ENCODE measurements at regions not wholly inside any gene's neighbourhood (a gene's known extent, or its start where the extent isn't known, plus 50 kb on each side); places are given as distances from the start of the nearest gene placed in this dataset.
"Not testable (repeated sequence)": the region's sequence is repeated elsewhere in the genome, so short reads cannot be mapped to it uniquely, and the experiment has no call there.

- no peak for DNase-seq
Observed at GRCh38 chr2:8545695-8546611, 135.9 kb upstream of the ID2 start.

DNA sequence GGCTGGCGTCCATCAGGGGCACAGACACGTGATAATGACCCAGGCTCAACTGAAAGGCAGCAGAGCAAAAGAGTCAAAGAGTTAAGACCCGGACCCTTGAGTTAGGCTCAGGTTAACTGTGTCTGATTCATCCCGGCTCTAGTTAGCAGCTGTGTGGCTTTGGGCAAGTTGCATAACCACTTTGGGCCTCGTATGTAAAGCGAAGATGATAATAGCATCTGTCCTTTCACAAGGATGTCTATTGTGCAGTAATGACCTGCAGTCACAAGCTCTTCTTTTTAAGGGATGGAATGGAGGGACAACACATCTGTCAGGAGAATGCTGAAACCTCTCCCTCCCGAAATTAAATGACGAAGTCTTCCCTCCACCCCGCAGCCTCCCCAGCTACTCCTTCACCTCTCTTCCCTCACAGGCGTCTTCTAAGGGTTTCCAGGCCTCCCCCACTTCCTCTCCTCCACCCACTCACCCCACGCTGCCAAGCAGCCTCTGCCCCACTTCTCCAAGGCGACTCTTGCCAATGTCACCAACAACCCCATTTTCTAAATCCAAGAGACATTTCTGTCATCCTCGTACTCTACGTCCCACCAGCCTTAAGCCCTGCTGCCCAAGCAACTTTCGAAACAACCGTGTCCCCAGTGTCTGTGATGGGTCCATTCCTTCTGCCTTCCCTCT lies 135.1 kb upstream of the ID2 start:
- no peak for DNase-seq

GRCh38 chr2:8547284-8548064 lies 134.4 kb upstream of the ID2 start:
- DNase-seq = no peak

DNA sequence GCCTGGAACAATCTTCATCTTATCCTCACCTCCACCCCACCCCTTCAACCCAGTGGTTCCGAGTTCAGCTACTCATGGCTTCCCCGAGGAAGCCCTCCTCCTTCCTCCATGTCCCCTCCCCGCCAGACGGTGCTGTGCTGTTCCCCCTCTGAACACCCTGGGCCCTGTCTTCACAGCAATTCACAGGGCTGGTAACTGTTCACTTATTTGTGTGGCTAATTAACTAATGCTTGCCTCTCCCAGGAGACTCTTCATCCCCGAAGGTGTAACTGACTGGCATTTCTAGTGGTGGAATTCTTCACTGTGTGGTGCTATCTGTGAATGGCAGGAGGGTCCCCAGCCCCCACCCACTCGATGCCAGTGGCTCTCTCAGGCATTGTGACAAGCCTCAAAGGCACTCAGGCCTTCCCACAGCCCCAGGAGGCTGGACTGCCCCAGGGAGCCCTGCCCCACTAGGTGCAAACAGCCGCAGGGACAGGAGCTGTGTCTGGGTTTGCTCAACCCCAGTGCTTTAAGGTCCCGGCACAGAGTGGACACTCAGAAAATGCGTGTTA lies 133.7 kb upstream of the ID2 start:
- DNase-seq = no peak

- DNase-seq = no peak
Observed at GRCh38 chr2:8548619-8549150, 133.2 kb upstream of the ID2 start.

- DNase-seq = no peak
Observed at GRCh38 chr2:8549273-8549922, 132.5 kb upstream of the ID2 start.

DNA sequence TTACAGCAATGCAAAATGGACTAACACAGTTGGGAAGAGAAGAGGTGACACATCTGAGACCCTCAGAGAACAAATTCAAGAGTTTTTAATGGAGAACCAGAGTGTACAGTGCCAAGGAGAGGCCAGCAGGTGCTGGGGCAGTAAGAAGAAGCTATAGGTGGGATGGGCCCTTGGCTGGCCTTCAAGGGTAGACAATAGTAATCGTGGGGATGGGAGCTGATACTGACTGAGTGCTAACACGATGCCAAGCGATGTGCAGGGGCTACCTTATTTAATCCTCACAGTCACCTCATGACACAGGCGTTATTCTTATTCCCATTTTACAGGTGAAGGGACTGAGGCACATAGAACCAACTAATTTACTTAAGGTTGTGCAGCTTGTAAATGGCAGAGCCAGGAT lies 131.9 kb upstream of the ID2 start:
- DNase-seq = no peak

DNA sequence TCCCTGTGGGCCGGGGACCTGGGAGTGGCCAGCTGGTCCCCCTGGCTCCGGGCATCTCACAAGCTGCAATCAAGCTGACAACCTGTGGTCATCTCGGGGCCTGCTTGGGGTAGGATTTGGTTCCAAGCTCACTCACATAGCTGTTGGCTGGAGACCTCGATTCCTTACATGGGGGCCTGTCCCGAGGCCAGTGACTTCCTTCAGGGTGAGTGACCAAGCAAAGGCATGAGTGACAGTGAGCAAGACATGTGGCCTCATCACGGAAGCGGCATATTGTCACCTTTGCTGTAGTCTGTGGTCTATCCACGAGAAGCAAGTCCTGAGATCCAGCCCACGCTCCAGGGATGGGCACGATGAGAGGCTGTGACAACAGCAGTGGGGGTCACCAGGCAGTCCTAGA lies 131.4 kb upstream of the ID2 start:
- DNase-seq = no peak

DNA sequence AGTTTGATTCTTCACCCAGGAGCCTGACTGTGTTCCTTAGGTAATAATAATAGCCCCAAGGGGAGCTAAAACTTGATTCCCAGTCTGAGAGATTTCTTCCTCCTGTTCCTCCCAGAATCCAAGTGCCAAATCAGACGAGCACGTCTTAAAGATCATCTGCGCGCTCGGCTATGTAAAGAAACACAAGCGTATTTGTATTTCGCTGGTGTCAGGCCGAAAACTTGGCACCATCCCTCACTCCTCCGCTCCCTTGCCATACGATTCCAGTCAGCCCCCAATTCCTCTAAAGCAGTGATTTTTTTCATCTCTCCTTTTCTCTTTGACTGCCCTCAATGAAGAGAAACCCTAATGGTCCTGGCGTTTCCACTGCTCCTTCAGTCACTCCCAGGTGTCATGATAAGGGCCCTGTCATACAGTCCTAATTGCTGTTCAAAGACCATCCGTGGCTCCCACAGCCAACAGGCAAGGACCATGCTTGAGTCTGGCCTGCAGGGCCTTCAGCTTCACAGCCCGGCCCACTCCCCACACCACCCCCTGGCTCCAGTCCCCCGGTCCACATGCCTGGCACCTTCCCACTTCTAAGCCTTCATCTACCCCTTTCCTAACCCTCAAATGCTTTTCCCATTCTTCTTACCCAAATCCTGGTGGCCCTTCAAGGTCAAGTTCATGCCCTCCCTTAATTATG lies 130.8 kb upstream of the ID2 start:
- DNase-seq = no peak

DNA sequence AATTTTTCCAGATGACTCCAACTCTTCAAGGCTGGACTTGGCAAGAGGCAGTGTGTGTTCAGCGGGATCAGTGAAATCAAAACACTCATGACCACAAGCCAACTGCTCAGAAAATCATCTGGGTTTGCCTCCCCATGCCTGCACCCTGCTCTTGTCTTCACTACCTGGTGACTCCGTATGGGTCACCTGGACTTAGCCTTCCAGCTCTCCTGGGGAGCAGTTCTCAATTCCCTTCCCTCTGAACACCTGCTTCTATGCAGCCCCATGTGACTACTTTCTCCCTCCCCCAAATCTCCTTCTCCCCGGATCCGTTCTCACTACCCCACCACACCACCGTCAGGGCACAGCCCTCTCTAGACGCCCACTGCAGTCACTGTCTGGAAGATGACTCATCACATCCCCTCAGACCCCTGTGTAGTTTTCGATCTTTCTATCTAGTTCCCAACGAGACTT lies 130.2 kb upstream of the ID2 start:
- DNase-seq = no peak

DNA sequence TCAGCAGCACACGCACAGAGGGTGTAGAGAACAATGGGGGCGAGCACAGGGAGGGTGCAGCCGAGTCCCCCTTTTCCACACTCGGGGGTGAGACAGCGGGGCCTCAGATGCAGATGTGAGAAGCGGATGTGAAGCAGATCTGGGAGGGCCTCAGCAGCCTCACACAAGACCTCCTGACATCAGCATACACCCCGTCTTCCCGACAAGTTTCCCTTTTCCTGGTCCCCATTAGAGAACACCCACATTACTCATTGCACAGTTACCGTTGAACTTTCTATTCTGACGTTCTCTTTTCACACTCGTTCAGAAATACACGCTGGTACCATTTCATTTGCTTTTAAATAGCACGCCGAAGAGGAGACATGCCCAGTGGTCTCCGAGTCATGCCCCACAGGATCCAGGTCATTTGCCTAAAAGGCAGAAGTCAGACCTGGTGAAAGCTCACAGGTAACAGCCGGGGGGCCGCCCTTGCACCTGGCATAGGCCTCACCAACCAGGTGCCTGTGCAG lies 129.5 kb upstream of the ID2 start:
- no peak for DNase-seq

DNA sequence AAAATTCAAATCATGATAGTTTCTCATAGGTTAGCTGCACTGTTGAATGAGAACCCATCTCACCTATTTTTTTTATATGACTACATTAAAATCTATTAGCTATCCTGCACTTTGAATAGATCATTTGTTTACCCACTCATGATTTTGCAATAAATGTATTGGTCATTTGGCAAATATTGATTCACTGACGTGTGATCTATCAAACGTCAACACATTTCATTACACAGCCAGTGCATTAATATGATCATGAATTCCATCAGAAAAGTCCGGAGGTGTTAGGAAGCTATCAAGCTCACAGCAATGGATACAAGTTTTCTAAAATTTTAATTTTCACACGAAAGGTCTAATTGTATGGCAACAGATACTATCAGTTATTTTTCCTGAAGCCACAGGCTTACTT lies 128.2 kb upstream of the ID2 start:
- no peak for DNase-seq

- no peak for DNase-seq
Observed at GRCh38 chr2:8554296-8554806, 127.5 kb upstream of the ID2 start.

DNA sequence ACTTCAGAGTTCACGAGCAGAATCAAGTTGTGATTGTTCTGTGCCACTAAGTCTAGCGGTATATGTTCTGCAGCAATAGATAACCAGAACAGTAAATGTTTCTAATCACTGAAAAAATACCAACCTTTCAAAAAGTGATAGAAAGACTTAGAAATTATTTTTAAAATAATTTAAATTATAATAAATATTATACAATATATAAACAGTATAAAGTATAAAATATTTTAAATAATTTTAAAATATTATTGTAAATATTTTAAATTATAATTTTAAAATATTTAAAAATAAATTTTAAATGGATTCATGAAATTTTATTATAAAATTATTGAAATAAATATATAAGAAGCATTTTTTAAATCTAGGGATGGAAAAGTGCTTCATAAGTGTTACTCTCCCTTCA lies 126.3 kb upstream of the ID2 start:
- no peak for DNase-seq

- DNase-seq = no peak
Observed at GRCh38 chr2:8558096-8558495, 123.8 kb upstream of the ID2 start.

DNA sequence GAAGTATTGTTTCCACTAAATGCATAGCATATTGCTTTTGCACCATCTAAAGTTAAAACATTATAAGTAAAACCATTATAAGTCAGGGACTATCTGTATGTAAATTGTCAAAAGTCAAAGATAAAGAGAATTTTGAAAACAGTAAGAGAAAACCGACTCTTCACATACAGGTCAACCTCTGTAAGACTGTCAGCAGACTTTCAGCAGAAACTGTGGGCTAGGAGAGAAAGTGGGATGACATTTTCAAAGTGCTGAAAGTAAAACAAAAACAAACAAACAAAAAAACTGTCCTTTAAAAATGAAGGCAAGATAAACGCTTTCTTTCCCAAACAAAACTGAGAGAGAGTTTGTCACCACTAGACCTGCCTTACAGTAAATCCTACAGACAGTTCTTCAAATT lies 122.9 kb upstream of the ID2 start:
- DNase-seq = no peak

DNA sequence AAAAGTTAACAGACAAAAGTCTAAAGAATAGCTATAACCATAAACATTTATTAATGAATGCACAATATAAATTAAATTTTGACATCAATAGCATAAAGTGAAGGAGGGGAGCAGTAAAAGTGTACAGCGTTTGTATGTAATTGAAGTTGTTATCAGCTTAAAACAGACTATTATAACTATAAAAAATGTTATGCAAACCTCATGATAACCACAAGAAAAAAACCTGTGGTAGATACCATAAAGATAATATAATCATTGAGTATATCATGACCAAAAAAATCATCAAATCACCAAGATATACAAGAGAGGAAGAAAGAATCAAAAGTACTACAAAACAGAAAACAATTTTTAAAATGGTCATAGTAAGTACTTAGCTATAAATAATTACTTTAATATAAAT lies 122.1 kb upstream of the ID2 start:
- no peak for DNase-seq

DNA sequence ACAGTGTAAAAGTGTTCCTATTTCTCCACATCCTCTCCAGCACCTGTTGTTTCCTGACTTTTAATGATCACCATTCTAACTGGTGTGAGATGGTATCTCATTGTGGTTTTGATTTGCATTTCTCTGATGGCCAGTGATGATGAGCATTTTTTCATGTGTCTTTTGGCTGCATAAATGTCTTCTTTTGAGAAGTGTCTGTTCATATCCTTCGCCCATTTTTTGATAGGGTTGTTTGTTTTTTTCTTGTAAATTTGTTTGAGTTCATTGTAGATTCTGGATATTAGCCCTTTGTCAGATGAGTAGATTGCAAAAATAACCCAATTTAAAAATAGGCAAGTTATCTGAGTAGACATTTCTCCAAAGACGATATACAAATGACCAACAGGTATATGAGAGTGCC lies 120.2 kb upstream of the ID2 start:
- DNase-seq = not testable (repeated sequence)

- DNase-seq = no peak
Observed at GRCh38 chr2:8563814-8564474, 117.9 kb upstream of the ID2 start.

GRCh38 chr2:8564475-8564874 lies 117.4 kb upstream of the ID2 start:
- no peak for DNase-seq
